Muscle layer of duodenum (tissue), 2 donors: ENCODE measurements at regions not wholly inside any gene's neighbourhood (a gene's known extent, or its start where the extent isn't known, plus 50 kb on each side); places are given as distances from the start of the nearest gene placed in this dataset.

Source experiments
- H3K27ac ChIP-seq: one replicate; pipeline ENCODE4 v1.7.0; 2013; ENCODE audit warnings: mild to moderate bottlenecking, low read length
- H3K27me3 ChIP-seq: one replicate; pipeline ENCODE4 v1.7.0; 2013; ENCODE audit warnings: low read depth, mild to moderate bottlenecking, control low read depth, low read length
- H3K36me3 ChIP-seq, 2 donors: one replicate each; pipeline ENCODE4 v1.7.0; 2013; ENCODE audit warnings: low read length in 2 of 2, control low read depth in 1 of 2, mild to moderate bottlenecking in 1 of 2; ENCODE audit not compliant: insufficient read depth in 2 of 2, control insufficient read depth in 1 of 2
- H3K4me1 ChIP-seq, 2 donors: one replicate each; pipeline ENCODE4 v1.7.0; 2013; ENCODE audit warnings: low read length in 2 of 2, mild to moderate bottlenecking in 2 of 2, control low read depth in 1 of 2, moderate library complexity in 1 of 2; ENCODE audit not compliant: insufficient read depth in 2 of 2, control insufficient read depth in 1 of 2
- H3K4me3 ChIP-seq, 2 donors: one replicate each; pipeline ENCODE4 v1.7.0; 2013; ENCODE audit warnings: low read length in 2 of 2, low read depth in 1 of 2, mild to moderate bottlenecking in 1 of 2
- H3K9me3 ChIP-seq, 2 donors: one replicate each; pipeline ENCODE4 v1.7.0; 2013; ENCODE audit warnings: low read length in 2 of 2, control low read depth in 1 of 2, mild to moderate bottlenecking in 1 of 2; ENCODE audit not compliant: control insufficient read depth in 1 of 2
- donor health status: healthy.

GRCh38 chr7:12889391-12889790 is 202.0 kb downstream of the ARL4A start:
- no peaks in the 10 kb centered on the region for H3K4me1 ChIP-seq
- H3K4me3 ChIP-seq: no peak overlapping the region
- no peaks in the 10 kb centered on the region for H3K9me3 ChIP-seq
- no peaks in the 10 kb centered on the region for H3K36me3 ChIP-seq
- H3K27me3 ChIP-seq: no peaks in the 10 kb centered on the region
- no peak overlapping the region for H3K27ac ChIP-seq

DNA sequence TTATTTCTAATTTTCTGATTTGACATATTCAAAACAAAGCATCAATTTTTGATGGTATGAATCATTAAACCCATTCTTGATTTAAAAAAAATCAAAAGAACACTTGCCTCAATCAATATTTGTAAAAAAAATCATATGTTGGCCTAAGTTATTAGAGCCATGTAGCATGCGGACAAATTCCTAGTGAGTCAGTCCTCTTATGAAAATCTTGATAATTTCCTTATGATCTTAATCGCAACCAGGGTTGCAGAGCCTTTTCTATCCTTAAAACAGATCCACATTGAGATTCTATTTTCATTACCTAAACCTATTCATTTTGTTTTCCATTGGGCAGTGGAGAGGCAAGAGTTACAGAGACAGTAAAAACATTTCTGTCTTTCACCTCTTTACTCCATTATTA is 203.2 kb downstream of the ARL4A start:
- Histone ChIP-seq H3K9me3 (no peaks in the 10 kb centered on the region), H3K27ac (no peak overlapping the region), H3K4me3 (no peak overlapping the region), H3K27me3 (no peaks in the 10 kb centered on the region), H3K4me1 (no peaks in the 10 kb centered on the region), H3K36me3 (no peaks in the 10 kb centered on the region)

- Histone ChIP-seq H3K4me1 (no peaks in the 10 kb centered on the region), H3K36me3 (no peaks in the 10 kb centered on the region), H3K4me3 (no peak overlapping the region), H3K27me3 (no peaks in the 10 kb centered on the region), H3K27ac (no peak overlapping the region), H3K9me3 (no peaks in the 10 kb centered on the region)
Measured at GRCh38 chr7:12893292-12893691, 205.9 kb downstream of the ARL4A start.

DNA sequence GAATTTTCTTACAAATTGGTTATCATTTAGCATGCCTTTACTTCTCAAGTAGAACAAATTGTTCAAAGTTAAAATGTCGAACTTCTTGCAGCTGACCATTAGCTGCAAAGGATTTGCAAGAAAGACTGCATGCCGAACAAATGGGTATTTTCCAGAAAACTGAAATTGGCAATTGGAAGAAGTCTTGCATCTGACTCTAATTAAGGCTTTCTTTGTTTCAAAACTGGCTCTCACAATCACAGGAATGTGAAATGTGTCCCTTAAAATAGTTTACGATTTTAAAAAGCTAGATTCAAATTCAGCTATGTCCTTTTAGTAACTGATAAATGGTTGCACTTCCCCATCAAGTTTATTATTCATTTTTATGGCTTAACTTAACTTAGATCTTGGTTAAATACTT is 207.9 kb downstream of the ARL4A start:
- no peaks in the 10 kb centered on the region for H3K4me1 ChIP-seq
- no peaks in the 10 kb centered on the region for H3K9me3 ChIP-seq
- no peak overlapping the region for H3K4me3 ChIP-seq
- no peaks in the 10 kb centered on the region for H3K27me3 ChIP-seq
- H3K36me3 ChIP-seq: no peaks in the 10 kb centered on the region
- H3K27ac ChIP-seq: no peak overlapping the region

- H3K9me3 ChIP-seq: no peaks in the 10 kb centered on the region
Measured at GRCh38 chr7:12896316-12896715, 208.9 kb downstream of the ARL4A start.

GRCh38 chr7:12898004-12898403 is 210.6 kb downstream of the ARL4A start:
- H3K27ac ChIP-seq: no peak overlapping the region
- no peaks in the 10 kb centered on the region for H3K36me3 ChIP-seq
- no peaks in the 10 kb centered on the region for H3K27me3 ChIP-seq
- no peaks in the 10 kb centered on the region for H3K9me3 ChIP-seq
- H3K4me3 ChIP-seq: no peak overlapping the region
- H3K4me1 ChIP-seq: no peaks in the 10 kb centered on the region

More at GRCh38 chr7:12896316-12896715, 208.9 kb downstream of the ARL4A start:
- no peaks in the 10 kb centered on the region for H3K4me1 ChIP-seq
- no peak overlapping the region for H3K27ac ChIP-seq
- no peaks in the 10 kb centered on the region for H3K36me3 ChIP-seq
- H3K4me3 ChIP-seq: no peak overlapping the region
- no peaks in the 10 kb centered on the region for H3K27me3 ChIP-seq

DNA sequence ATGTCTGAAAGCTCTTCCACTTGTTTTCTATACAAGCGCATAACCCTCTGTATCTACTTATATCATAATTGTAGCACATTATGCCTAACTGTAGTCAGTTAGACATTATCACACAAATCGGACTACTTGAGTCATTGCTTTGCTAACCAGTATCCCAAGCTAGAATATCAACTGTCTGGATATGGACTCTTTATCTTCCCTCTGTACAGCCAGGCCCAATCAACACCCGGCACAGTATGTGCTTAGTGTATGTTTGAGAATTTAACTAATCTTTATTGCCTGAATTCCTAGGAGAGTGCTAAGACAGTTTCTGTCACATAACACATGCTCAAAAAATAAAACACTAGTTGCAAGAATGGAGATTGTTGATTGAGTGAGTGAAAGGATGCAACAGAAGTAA is 211.2 kb downstream of the ARL4A start:
- Histone ChIP-seq H3K27ac (no peak overlapping the region), H3K9me3 (no peaks in the 10 kb centered on the region), H3K27me3 (no peaks in the 10 kb centered on the region), H3K36me3 (no peaks in the 10 kb centered on the region), H3K4me3 (no peak overlapping the region), H3K4me1 (no peaks in the 10 kb centered on the region)

DNA sequence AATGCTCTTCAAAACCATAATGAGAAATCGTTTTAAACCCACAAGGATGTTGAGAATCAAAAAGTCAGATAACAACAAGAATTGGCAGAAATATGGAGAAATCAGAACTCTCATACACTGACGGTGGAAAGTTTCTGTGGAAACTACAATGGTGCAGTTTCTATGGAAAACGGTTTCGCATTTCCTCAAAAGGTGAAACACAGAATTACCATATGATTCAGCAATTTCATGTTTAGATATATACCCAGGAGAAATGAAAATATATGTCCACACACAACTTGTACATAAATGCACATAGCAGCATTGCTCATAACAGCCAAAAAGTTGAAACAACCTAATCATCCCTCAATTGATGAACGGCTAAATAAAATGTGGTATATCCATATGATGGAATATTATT is 218.2 kb downstream of the ARL4A start:
- Histone ChIP-seq H3K4me3 (no peak overlapping the region), H3K27me3 (no peaks in the 10 kb centered on the region), H3K36me3 (no peaks in the 10 kb centered on the region)

GRCh38 chr7:12907774-12908173 is 220.3 kb downstream of the ARL4A start:
- H3K4me1 ChIP-seq: no peaks in the 10 kb centered on the region
- no peak overlapping the region for H3K27ac ChIP-seq
- no peaks in the 10 kb centered on the region for H3K36me3 ChIP-seq
- H3K27me3 ChIP-seq: no peaks in the 10 kb centered on the region
- H3K4me3 ChIP-seq: no peak overlapping the region
- no peaks in the 10 kb centered on the region for H3K9me3 ChIP-seq

More for the DNA sequence above, 218.2 kb downstream of the ARL4A start:
- Histone ChIP-seq H3K4me1 (no peaks in the 10 kb centered on the region), H3K9me3 (no peaks in the 10 kb centered on the region), H3K27ac (no peak overlapping the region)

DNA sequence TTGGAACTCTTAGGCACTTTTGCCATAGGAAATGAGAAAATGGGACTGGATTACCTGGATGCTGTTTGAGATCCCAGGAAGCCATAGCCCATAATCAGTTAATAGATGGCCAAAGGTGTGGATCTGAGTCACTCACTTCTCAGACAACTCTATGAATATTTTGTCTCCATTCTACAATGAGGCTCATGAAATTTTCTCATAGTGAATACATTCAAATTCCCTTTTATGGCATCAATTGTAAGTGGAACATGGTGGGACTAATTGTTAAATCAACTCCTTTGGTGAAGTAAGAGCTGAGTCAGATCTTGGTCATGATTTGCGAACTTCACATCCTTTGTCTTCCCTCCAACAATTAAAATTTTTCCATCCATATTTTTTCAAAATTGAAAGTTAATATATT is 222.1 kb downstream of the ARL4A start:
- H3K27me3 ChIP-seq: no peaks in the 10 kb centered on the region
- no peaks in the 10 kb centered on the region for H3K4me1 ChIP-seq
- no peak overlapping the region for H3K4me3 ChIP-seq

DNA sequence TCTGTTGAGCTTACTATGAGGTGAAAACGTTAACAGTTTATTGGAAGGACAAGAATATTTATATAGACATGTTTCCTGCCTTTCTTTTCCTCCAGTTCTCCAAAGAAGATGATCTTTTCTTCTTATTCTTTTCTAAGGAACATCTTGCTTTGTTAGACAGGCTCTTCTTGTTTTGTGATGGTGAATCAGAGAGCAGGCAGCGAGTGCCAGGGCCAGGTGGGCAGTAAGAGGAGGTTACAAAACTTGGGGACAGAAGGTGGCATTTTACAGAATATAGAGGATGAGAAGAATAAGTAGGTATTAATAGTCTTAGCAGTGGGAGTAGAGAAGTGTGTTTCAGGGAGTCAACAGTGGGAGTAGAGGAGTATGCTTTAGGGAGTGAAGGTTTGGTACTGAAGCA is 223.6 kb downstream of the ARL4A start:
- no peak overlapping the region for H3K4me3 ChIP-seq
- no peaks in the 10 kb centered on the region for H3K4me1 ChIP-seq
- no peaks in the 10 kb centered on the region for H3K36me3 ChIP-seq
- H3K9me3 ChIP-seq: no peaks in the 10 kb centered on the region
- H3K27ac ChIP-seq: no peak overlapping the region
- H3K27me3 ChIP-seq: no peaks in the 10 kb centered on the region

More for the DNA sequence above, 222.1 kb downstream of the ARL4A start:
- no peaks in the 10 kb centered on the region for H3K9me3 ChIP-seq
- no peak overlapping the region for H3K27ac ChIP-seq
- H3K36me3 ChIP-seq: no peaks in the 10 kb centered on the region

DNA sequence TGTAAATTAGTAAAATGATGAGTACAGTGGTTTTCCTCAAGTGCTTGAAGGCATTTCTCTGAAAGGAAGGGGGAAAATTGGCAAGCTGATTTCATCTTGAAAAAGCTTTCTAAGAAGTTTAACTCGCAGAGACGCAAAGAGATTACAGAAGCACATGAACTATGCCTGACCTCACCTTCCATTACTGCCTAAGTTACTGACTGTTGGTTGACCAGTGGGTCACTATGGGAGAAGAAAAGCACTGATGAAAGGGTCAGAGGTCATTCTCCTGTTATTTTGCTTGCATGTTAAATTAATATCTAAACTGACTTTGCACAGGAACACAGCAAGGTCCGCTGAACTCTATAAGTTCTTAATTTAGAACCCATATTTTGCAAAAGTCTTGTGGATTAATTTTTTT is 225.6 kb downstream of the ARL4A start:
- Histone ChIP-seq H3K27me3 (no peaks in the 10 kb centered on the region), H3K27ac (no peak overlapping the region), H3K9me3 (no peaks in the 10 kb centered on the region), H3K36me3 (no peaks in the 10 kb centered on the region), H3K4me3 (no peak overlapping the region), H3K4me1 (no peaks in the 10 kb centered on the region)
